B cell (primary cell): ENCODE measurements at regions not wholly inside any gene's neighbourhood (a gene's known extent, or its start where the extent isn't known, plus 50 kb on each side); places are given as distances from the start of the nearest gene placed in this dataset.

Experiments used
- ATAC-seq: fragments of 200-7000 bp; cut with Tn5 transposase; one replicate; pipeline ENCODE4 v1.10.0; 2021; ENCODE audit warnings: low read depth, mild to moderate bottlenecking, moderate number of reproducible peaks, moderate library complexity
- CTCF ChIA-PET: fragments of 350-600 bp; sonication (Branson Sonifier 250); formaldehyde crosslinking; loops from one replicate; lab custom pipeline; 2021; ENCODE audit warnings: antibody characterized with exemption, inconsistent platforms; lab: Charles Lee
- POLR2A ChIA-PET: fragments of 350-600 bp; sonication (Branson Sonifier 250); formaldehyde crosslinking; loops from one replicate; lab custom pipeline; 2021; ENCODE audit warnings: antibody characterized with exemption; lab: Charles Lee
- DNase-seq: peaks from one replicate; pipeline ENCODE4 v3.0.0; 2013
- H2AFZ ChIP-seq: 2 replicates; pipeline ENCODE4 v1.6.1; 2012; ENCODE audit warnings: mild to moderate bottlenecking, low read depth, low read length; ENCODE audit not compliant: insufficient read depth, poor library complexity, severe bottlenecking
- H3K27ac ChIP-seq, 2 donors: 1 replicate in 1 of 2; 2 replicates in 1 of 2; pipeline ENCODE4 v1.5.1; 2012 to 2013; ENCODE audit warnings: low read length in 2 of 2, mild to moderate bottlenecking in 2 of 2, moderate library complexity in 1 of 2
- H3K27me3 ChIP-seq, 4 experiments: fragments of 200-600 bp in 1 of 4; sonication (generic) in 1 of 4; replicated peaks in 1 of 4; 1 replicate in 2 of 4; 2 replicates in 2 of 4; pipeline versions ENCODE4 v1.6.1 to v1.7.0; 2013 to 2016; ENCODE audit warnings: low read length in 3 of 4, mild to moderate bottlenecking in 2 of 4, mixed read lengths in 1 of 4, moderate library complexity in 1 of 4; ENCODE audit not compliant: insufficient read depth in 4 of 4, control insufficient read depth in 3 of 4; ENCODE audit errors: control extremely low read depth in 1 of 4
- H3K36me3 ChIP-seq, 2 experiments: replicated peaks in 1 of 2; 1 replicate in 1 of 2; 2 replicates in 1 of 2; pipeline versions ENCODE4 v1.6.1 to v1.7.1; 2013; ENCODE audit warnings: low read length in 1 of 2; ENCODE audit not compliant: insufficient read depth in 2 of 2, control insufficient read depth in 1 of 2; ENCODE audit errors: control extremely low read depth in 1 of 2, extremely low read depth in 1 of 2
- H3K4me1 ChIP-seq, 2 donors: fragments of 200-600 bp in 1 of 2; sonication (generic) in 1 of 2; 1 replicate in 1 of 2; 2 replicates in 1 of 2; pipeline versions ENCODE4 v1.5.1 to v1.6.1; 2013 to 2017; ENCODE audit warnings: low read length in 2 of 2; ENCODE audit not compliant: control insufficient read depth in 2 of 2, insufficient read depth in 2 of 2
- H3K4me2 ChIP-seq: replicated peaks from 2 replicates; pipeline ENCODE3; 2012; ENCODE audit warnings: mild to moderate bottlenecking, low read depth, low read length; ENCODE audit not compliant: poor library complexity, severe bottlenecking
- H3K4me3 ChIP-seq, 5 experiments: fragments of 200-600 bp in 1 of 5; sonication (generic) in 1 of 5; 1 replicate in 3 of 5; 2 replicates in 2 of 5; pipeline versions ENCODE4 v1.5.1 to v1.7.0; 2011 to 2016; ENCODE audit warnings: low read length in 4 of 5, mild to moderate bottlenecking in 4 of 5, low read depth in 2 of 5, control low read depth in 1 of 5, moderate library complexity in 1 of 5; ENCODE audit not compliant: insufficient read depth in 1 of 5; ENCODE audit errors: control extremely low read depth in 1 of 5, extremely low read depth in 1 of 5
- H3K79me2 ChIP-seq: fragments of 200-600 bp; sonication (generic); one replicate; pipeline ENCODE4 v1.6.0; 2016; ENCODE audit warnings: low read length; ENCODE audit not compliant: control insufficient read depth, insufficient read depth
- H3K9ac ChIP-seq: fragments of 200-600 bp; sonication (generic); 2 replicates; pipeline ENCODE4 v1.6.1; 2017; ENCODE audit warnings: mild to moderate bottlenecking, low read length, moderate library complexity
- H3K9me3 ChIP-seq, 3 donors: one replicate each; pipeline versions ENCODE4 v1.6.1 to v1.7.1; 2013; ENCODE audit warnings: low read length in 2 of 3; ENCODE audit not compliant: control insufficient read depth in 2 of 3, insufficient read depth in 1 of 3; ENCODE audit errors: control extremely low read depth in 1 of 3
- H4K20me1 ChIP-seq: 2 replicates; pipeline ENCODE4 v1.6.0; 2012; ENCODE audit warnings: mild to moderate bottlenecking, low read length; ENCODE audit not compliant: insufficient read depth, control insufficient read depth, poor library complexity, severe bottlenecking
- H3K27ac Mint-ChIP-seq: one replicate; pipeline ENCODE4 v1.8.0; 2021; ENCODE audit warnings: mixed read lengths
- H3K27me3 Mint-ChIP-seq: one replicate; pipeline ENCODE4 v1.8.0; 2021; ENCODE audit warnings: mixed read lengths
- H3K4me1 Mint-ChIP-seq: one replicate; pipeline ENCODE4 v1.8.0; 2021; ENCODE audit warnings: mixed read lengths
- H3K4me3 Mint-ChIP-seq: one replicate; pipeline ENCODE4 v1.8.0; 2021; ENCODE audit warnings: mixed read lengths
- H3K9me3 Mint-ChIP-seq: one replicate; pipeline ENCODE4 v1.8.0; 2022; ENCODE audit warnings: mixed read lengths; ENCODE audit not compliant: insufficient read depth
- EZH2 ChIP-seq: IDR thresholded peaks from 2 replicates; pipeline ENCODE4 v1.6.1; 2012; ENCODE audit warnings: borderline replicate concordance, low read depth, mild to moderate bottlenecking, moderate library complexity, low read length; ENCODE audit not compliant: insufficient read depth, poor library complexity, severe bottlenecking
- WGBS: methylation state at CpG from one replicate; pipeline ENCODE4 v1.1.5; 2013; ENCODE audit warnings: missing lambda C conversion rate; ENCODE audit not compliant: insufficient coverage; 5-methylcytosine and 5-hydroxymethylcytosine counted together
- intact Hi-C: fragments of 100-400 bp; cut with micrococcal nuclease; formaldehyde crosslinking; loops from one replicate; pipeline ENCODE4 v1.10.0; 2022
- TF ChIP-seq, protein P1 (sequence below): fragments of 200-600 bp; IDR thresholded peaks from one replicate; pipeline ENCODE4 v1.8.0; 2022; ENCODE audit warnings: antibody characterized with exemption, mild to moderate bottlenecking

DNA sequence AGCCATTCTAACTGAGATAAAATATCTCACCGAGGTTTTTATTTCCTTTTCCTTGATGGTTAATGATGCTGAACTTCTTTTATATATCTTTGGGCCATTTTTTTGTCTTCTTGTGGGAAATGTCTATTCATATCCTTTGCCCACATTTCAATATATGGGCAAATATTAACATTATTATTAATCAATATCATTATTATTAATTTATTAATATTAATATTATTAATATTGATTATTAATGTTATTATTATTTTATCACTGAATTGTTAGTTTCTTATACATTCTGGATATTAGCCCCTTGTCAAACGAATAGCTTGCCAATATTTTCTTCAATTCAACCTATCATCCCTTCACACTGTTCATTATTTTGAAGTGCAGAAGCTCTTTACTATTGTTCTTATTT, 2203.6 kb downstream of the PCDH9 start:
- Mint-ChIP-seq H3K9me3 (no peaks in the 10 kb centered on the region), H3K4me1 (no peaks in the 10 kb centered on the region), H3K27ac (no peak overlapping the region), H3K27me3 (no peaks in the 10 kb centered on the region), H3K4me3 (no peak overlapping the region)
- no peak for TF ChIP-seq EZH2
- TF ChIP-seq, protein P1, sequence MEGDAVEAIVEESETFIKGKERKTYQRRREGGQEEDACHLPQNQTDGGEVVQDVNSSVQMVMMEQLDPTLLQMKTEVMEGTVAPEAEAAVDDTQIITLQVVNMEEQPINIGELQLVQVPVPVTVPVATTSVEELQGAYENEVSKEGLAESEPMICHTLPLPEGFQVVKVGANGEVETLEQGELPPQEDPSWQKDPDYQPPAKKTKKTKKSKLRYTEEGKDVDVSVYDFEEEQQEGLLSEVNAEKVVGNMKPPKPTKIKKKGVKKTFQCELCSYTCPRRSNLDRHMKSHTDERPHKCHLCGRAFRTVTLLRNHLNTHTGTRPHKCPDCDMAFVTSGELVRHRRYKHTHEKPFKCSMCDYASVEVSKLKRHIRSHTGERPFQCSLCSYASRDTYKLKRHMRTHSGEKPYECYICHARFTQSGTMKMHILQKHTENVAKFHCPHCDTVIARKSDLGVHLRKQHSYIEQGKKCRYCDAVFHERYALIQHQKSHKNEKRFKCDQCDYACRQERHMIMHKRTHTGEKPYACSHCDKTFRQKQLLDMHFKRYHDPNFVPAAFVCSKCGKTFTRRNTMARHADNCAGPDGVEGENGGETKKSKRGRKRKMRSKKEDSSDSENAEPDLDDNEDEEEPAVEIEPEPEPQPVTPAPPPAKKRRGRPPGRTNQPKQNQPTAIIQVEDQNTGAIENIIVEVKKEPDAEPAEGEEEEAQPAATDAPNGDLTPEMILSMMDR, result no peak
- POLR2A ChIA-PET, result no interaction called here
- no peak overlapping the region for H3K4me3 ChIP-seq
- H3K79me2 ChIP-seq, result no peaks in the 10 kb centered on the region
- H3K27ac ChIP-seq, result no peak overlapping the region
- no peaks in the 10 kb centered on the region for H3K4me1 ChIP-seq
- no peak overlapping the region for H3K4me2 ChIP-seq
- H4K20me1 ChIP-seq, result no peaks in the 10 kb centered on the region
- ATAC-seq (no peak), DNase-seq (no peak)
- peaks cover 0 to 1% (median 0%) of the 10 kb centered on the region in 3 donors for H3K9me3 ChIP-seq
- WGBS, result no CpG with 5 or more reads among the region's 2 CpGs
- no peak overlapping the region for H3K9ac ChIP-seq
- intact Hi-C loops, result no loop called here
- CTCF ChIA-PET, result no interaction called here
- no peak overlapping the region for H2AFZ ChIP-seq
- H3K36me3 ChIP-seq, result no peaks in the 10 kb centered on the region
- H3K27me3 ChIP-seq, result no peaks in the 10 kb centered on the region

DNA sequence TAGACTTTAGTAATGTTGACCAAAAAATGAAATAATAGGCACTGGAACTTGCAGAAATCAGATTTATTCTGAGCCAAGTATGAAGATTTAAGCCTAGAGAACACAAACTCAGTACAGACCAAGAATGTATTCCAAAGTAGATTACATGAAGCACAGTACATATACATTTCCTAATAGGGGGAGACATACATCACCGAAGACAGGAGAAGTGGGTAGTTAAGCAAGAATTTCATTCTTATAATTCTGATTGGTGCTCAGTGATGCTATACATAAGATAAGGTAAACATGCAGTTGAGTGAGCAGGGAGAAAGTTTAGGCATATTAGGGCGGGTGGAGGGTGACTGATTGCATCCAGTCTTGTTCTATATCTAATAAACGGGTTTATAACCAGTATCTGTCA, 2218.8 kb downstream of the PCDH9 start:
- 80% methylated on average over 1 of the region's 3 CpGs for WGBS
- Histone ChIP-seq H4K20me1 (no peaks in the 10 kb centered on the region), H3K4me3 (no peak overlapping the region), H3K27me3 (no peaks in the 10 kb centered on the region), H2AFZ (no peak overlapping the region), H3K4me2 (no peak overlapping the region), H3K9ac (no peak overlapping the region), H3K9me3 (no peaks in the 10 kb centered on the region), H3K79me2 (no peaks in the 10 kb centered on the region), H3K4me1 (no peaks in the 10 kb centered on the region), H3K27ac (no peak overlapping the region), H3K36me3 (no peaks in the 10 kb centered on the region)
- H3K4me1 Mint-ChIP-seq, result no peaks in the 10 kb centered on the region
- no peak overlapping the region for H3K4me3 Mint-ChIP-seq
- peaks cover 3% of the 10 kb centered on the region for H3K9me3 Mint-ChIP-seq
- intact Hi-C loops, result loop anchor here (1.0 kb wide), 1 partner anchor 18 kb away; no protein-coding TSS in a partner anchor
- TF ChIP-seq, protein P1, result no peak
- no peak for TF ChIP-seq EZH2
- ChIA-PET CTCF (no interaction called here), POLR2A (no interaction called here)
- DNase-seq, result no peak
- no peak overlapping the region for H3K27ac Mint-ChIP-seq
- no peaks in the 10 kb centered on the region for H3K27me3 Mint-ChIP-seq
- ATAC-seq, result no peak
